NCI-H1092 (cell line): ENCODE measurements at regions not wholly inside any gene's neighbourhood (a gene's known extent, or its start where the extent isn't known, plus 50 kb on each side); places are given as distances from the start of the nearest gene placed in this dataset.
"Not testable (repeated sequence)": the region's sequence is repeated elsewhere in the genome, so short reads cannot be mapped to it uniquely, and the experiment has no call there.

Experiments used
- DNase-seq: peaks from one replicate; lab custom pipeline; 2025; lab: John Stamatoyannopoulos, UW

GRCh38 chr7:68082961-68083657, 1086.5 kb downstream of the TYW1 start:
- not testable (repeated sequence) for DNase-seq

- no peak for DNase-seq
These were observed 1090.8 kb downstream of the TYW1 start for GRCh38 chr7:68087401-68087800.

GRCh38 chr7:68088879-68089278, 1092.2 kb downstream of the TYW1 start:
- DNase-seq = no peak

GRCh38 chr7:68090256-68090655, 1093.6 kb downstream of the TYW1 start:
- not testable (repeated sequence) for DNase-seq

GRCh38 chr7:68103319-68103718, 1106.7 kb downstream of the TYW1 start:
- no peak for DNase-seq

GRCh38 chr7:68107261-68107660, 1110.6 kb downstream of the TYW1 start:
- peak; percentile 78 for DNase-seq

- DNase-seq = no peak
These were observed 1111.3 kb downstream of the TYW1 start for GRCh38 chr7:68107968-68108367.

GRCh38 chr7:68109299-68109698, 1112.7 kb downstream of the TYW1 start:
- DNase-seq = no peak

GRCh38 chr7:68119411-68119810, 1122.8 kb downstream of the TYW1 start:
- DNase-seq = no peak

- DNase-seq = no peak
These were observed 1124.4 kb downstream of the TYW1 start for GRCh38 chr7:68121056-68121455.

GRCh38 chr7:68121655-68122054, 1125.0 kb downstream of the TYW1 start:
- no peak for DNase-seq

- no peak for DNase-seq
These were observed 1126.2 kb downstream of the TYW1 start for GRCh38 chr7:68122801-68123200.

GRCh38 chr7:68125168-68125567, 1128.5 kb downstream of the TYW1 start:
- DNase-seq = no peak

- DNase-seq = no peak
These were observed 1136.4 kb downstream of the TYW1 start for GRCh38 chr7:68133045-68133444.

- no peak for DNase-seq
These were observed 1146.7 kb downstream of the TYW1 start for GRCh38 chr7:68143345-68143744.

GRCh38 chr7:68146983-68147382, 1150.3 kb downstream of the TYW1 start:
- peak; percentile 79 for DNase-seq

GRCh38 chr7:68147614-68148238, 1151.1 kb downstream of the TYW1 start:
- peak; percentile 28 for DNase-seq

- peak; percentile 19 for DNase-seq
These were observed 1151.8 kb downstream of the TYW1 start for GRCh38 chr7:68148440-68148839.

GRCh38 chr7:68152205-68152604, 1155.6 kb downstream of the TYW1 start:
- DNase-seq = no peak

GRCh38 chr7:68155676-68156075, 1159.0 kb downstream of the TYW1 start:
- no peak for DNase-seq

GRCh38 chr7:68158686-68159295, 1162.2 kb downstream of the TYW1 start:
- peak; percentile 5 for DNase-seq

- no peak for DNase-seq
These were observed 1166.1 kb downstream of the TYW1 start for GRCh38 chr7:68162712-68163111.

- no peak for DNase-seq
These were observed 1169.9 kb downstream of the TYW1 start for GRCh38 chr7:68166525-68166924.
